Uterus (tissue), 2 donors: ENCODE measurements at regions not wholly inside any gene's neighbourhood (a gene's known extent, or its start where the extent isn't known, plus 50 kb on each side); places are given as distances from the start of the nearest gene placed in this dataset.

Experiments
- CTCF ChIP-seq, 4 experiments: fragments of 200-600 bp in 2 of 4; fragments of 450-650 bp in 2 of 4; sonication (generic) in 2 of 4; IDR thresholded peaks; one replicate each; pipeline ENCODE4 v1.5.1; 2016 to 2019; ENCODE audit warnings: antibody characterized with exemption in 4 of 4, mild to moderate bottlenecking in 2 of 4, moderate library complexity in 1 of 4
- POLR2A ChIP-seq, 2 donors: fragments of 450-650 bp; IDR thresholded peaks; one replicate each; pipeline ENCODE4 v1.6.1; 2016; ENCODE audit warnings: antibody characterized with exemption in 2 of 2, mild to moderate bottlenecking in 1 of 2, moderate library complexity in 1 of 2

GRCh38 chr6:87968435-87969278 lies 79.0 kb upstream of the SPACA1 start:
- TF ChIP-seq CTCF (IDR thresholded peaks at IDR 0.05), result no peak
- no peak for TF ChIP-seq POLR2A (IDR thresholded peaks at IDR 0.05)
